Testis (tissue), 2 donors: ENCODE measurements at regions not wholly inside any gene's neighbourhood (a gene's known extent, or its start where the extent isn't known, plus 50 kb on each side); places are given as distances from the start of the nearest gene placed in this dataset.

Source experiments
- POLR2A ChIP-seq: fragments of 450-650 bp; IDR thresholded peaks from one replicate; pipeline ENCODE4 v1.6.1; 2017; ENCODE audit warnings: antibody characterized with exemption, mild to moderate bottlenecking, moderate library complexity
- TF ChIP-seq, protein P1 (sequence below), 3 experiments: fragments of 450-650 bp in 2 of 3; fragments of 200-600 bp in 1 of 3; sonication (generic) in 1 of 3; IDR thresholded peaks; one replicate each; pipeline ENCODE4 v1.5.1; 2016 to 2019; ENCODE audit warnings: antibody characterized with exemption in 3 of 3, mild to moderate bottlenecking in 2 of 3, moderate library complexity in 1 of 3

- TF ChIP-seq, protein P1, sequence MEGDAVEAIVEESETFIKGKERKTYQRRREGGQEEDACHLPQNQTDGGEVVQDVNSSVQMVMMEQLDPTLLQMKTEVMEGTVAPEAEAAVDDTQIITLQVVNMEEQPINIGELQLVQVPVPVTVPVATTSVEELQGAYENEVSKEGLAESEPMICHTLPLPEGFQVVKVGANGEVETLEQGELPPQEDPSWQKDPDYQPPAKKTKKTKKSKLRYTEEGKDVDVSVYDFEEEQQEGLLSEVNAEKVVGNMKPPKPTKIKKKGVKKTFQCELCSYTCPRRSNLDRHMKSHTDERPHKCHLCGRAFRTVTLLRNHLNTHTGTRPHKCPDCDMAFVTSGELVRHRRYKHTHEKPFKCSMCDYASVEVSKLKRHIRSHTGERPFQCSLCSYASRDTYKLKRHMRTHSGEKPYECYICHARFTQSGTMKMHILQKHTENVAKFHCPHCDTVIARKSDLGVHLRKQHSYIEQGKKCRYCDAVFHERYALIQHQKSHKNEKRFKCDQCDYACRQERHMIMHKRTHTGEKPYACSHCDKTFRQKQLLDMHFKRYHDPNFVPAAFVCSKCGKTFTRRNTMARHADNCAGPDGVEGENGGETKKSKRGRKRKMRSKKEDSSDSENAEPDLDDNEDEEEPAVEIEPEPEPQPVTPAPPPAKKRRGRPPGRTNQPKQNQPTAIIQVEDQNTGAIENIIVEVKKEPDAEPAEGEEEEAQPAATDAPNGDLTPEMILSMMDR (IDR thresholded peaks at IDR 0.05): no peak
- TF ChIP-seq POLR2A: no peak
These were observed 899.1 kb upstream of the AUTS2 start for GRCh38 chr7:68699090-68699711.
